Bronchial epithelial cell (primary cell): ENCODE measurements at regions not wholly inside any gene's neighbourhood (a gene's known extent, or its start where the extent isn't known, plus 50 kb on each side); places are given as distances from the start of the nearest gene placed in this dataset.
A peak's percentile ranks its signal among the peaks of the same experiment; 100 is the strongest.

Experiments
- DNase-seq: peaks from one replicate; pipeline ENCODE4 v3.0.0-alpha.2; 2010; ENCODE audit warnings: low read depth
- FAIRE-seq: peaks from 2 replicates; lab custom pipeline; 2011; peaks lifted over from hg19 to GRCh38; lab: Jason Lieb, UNC
- H3K27me3 ChIP-seq: 2 replicates; pipeline ENCODE4 v1.5.1; 2011; ENCODE audit warnings: low read length; ENCODE audit not compliant: control insufficient read depth, insufficient read depth
- H3K36me3 ChIP-seq: 2 replicates; pipeline ENCODE4 v1.5.1; 2011; ENCODE audit warnings: low read length; ENCODE audit not compliant: control insufficient read depth, insufficient read depth
- H3K4me3 ChIP-seq: 2 replicates; pipeline ENCODE4 v1.5.1; 2011; ENCODE audit warnings: mild to moderate bottlenecking, low read depth, low read length, control low read depth
- TF ChIP-seq, protein P1 (sequence below): IDR thresholded peaks from 2 replicates; pipeline ENCODE4 v1.5.1; 2011; ENCODE audit warnings: mild to moderate bottlenecking, moderate library complexity, low read length, control low read depth, inconsistent platforms; ENCODE audit not compliant: insufficient read depth, severe bottlenecking

DNA sequence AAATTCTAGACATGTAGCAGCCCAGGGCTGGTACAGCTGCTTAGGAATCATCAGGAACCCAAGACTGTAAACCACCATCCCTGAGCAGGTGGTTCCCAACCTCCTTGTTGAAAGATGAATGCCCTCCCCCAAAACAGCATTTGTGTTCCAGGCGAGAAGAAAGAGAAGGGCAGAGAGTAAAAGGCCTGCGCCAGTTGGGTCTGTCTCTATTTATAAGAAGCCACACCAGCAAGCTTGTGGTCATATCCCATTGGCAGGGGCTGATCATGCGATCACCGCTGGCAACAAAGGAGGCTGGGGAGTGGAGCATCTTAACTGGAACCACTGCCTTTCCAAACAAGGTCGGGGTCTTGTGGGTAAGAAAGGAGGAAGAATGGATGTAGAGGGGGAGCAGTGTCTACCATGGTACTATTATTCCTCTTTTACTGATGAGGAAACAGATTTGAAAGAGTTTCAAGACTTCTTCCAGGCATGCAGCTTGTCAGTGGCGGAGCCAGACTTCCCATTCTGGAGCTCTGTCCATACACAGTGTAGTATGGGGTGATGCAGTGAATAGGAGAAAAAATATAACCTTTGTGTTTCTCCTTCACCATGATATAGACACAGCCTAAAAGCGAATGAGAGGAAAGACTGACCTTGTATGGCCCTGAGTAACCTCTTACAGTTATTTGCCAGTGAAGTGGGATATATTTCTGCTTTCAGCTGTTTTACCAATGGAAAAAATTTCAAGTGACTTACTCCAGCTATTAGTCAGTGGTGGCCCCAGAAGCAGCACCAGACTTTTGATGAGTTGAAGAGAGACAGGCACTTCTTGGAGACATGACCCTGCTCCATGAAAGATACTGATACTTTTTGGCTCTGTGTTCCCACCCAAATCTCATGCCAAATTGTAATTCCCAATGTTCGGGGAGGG lies 222.6 kb downstream of the ABHD5 start:
- H3K27me3 ChIP-seq: no peaks in the 10 kb centered on the region
- H3K36me3 ChIP-seq: no peaks in the 10 kb centered on the region
- TF ChIP-seq, protein P1, sequence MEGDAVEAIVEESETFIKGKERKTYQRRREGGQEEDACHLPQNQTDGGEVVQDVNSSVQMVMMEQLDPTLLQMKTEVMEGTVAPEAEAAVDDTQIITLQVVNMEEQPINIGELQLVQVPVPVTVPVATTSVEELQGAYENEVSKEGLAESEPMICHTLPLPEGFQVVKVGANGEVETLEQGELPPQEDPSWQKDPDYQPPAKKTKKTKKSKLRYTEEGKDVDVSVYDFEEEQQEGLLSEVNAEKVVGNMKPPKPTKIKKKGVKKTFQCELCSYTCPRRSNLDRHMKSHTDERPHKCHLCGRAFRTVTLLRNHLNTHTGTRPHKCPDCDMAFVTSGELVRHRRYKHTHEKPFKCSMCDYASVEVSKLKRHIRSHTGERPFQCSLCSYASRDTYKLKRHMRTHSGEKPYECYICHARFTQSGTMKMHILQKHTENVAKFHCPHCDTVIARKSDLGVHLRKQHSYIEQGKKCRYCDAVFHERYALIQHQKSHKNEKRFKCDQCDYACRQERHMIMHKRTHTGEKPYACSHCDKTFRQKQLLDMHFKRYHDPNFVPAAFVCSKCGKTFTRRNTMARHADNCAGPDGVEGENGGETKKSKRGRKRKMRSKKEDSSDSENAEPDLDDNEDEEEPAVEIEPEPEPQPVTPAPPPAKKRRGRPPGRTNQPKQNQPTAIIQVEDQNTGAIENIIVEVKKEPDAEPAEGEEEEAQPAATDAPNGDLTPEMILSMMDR: no peak
- DNase-seq (no peak), FAIRE-seq (no peak)
- no peak overlapping the region for H3K4me3 ChIP-seq

DNA sequence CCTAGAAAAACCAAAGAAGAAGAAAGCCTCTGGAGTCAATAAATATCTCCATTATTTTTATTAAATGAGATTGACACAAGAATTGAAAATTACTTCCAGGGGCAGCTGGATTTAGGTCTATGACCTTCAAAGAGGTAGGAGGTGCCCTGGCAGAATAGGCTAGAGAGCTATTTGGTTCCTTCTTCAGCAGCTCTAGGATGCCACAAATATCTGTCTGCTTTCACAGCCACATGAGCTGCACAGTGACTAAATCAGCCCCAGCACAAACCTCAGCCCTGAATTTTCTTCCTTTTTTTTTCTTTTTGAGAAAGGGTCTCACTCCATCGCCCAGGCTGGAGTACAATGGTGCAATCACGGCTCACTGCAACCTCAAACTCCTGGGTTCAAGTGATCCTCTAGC lies 223.5 kb downstream of the ABHD5 start:
- no peak for DNase-seq
- Histone ChIP-seq H3K36me3 (no peaks in the 10 kb centered on the region), H3K27me3 (no peaks in the 10 kb centered on the region), H3K4me3 (no peak overlapping the region)
- TF ChIP-seq, protein P1: no peak
- FAIRE-seq: no peak

DNA sequence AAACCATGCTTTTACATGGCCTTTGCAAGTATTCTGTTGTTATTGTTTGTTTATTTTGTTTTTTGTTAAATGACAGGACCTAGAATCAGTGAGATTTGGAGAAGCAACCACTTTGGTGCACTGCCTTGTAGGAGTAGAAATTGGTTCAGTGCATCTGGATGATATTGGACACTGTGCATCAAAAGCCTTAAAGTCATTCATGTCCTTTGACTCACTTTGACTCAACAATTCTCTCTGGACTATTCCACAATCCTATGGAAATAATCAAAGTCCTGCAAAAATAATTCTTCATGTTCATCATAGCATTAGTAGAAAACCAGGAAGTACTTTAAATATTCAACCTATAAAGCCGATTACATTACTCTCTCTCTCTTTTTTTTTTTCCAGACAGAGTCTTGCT lies 224.8 kb downstream of the ABHD5 start:
- no peak for DNase-seq
- H3K27me3 ChIP-seq: no peaks in the 10 kb centered on the region
- TF ChIP-seq, protein P1: no peak

DNA sequence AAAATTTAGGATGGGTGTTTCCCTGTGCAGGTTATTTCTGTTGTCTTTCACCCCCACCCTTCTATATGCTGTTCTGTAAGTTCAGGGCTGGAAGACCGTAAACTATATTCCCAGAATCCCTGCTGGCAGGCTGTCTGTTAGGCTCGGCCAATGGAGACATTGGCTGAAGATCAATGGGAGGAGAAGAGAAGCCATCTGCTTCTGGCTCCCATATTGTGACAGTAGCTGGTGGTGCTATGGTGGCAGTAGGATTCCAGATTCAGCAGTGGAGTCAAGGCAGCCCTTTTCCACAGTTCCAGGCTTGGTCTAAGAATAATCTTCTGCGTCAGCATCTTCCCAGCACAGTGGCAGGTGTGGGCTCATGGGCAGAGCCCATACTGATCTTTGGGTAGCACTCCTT lies 226.6 kb downstream of the ABHD5 start:
- DNase-seq: no peak
- no peak for FAIRE-seq

More for the DNA sequence above, 224.8 kb downstream of the ABHD5 start:
- Histone ChIP-seq H3K4me3 (no peak overlapping the region), H3K36me3 (no peaks in the 10 kb centered on the region)
- FAIRE-seq: no peak

DNA sequence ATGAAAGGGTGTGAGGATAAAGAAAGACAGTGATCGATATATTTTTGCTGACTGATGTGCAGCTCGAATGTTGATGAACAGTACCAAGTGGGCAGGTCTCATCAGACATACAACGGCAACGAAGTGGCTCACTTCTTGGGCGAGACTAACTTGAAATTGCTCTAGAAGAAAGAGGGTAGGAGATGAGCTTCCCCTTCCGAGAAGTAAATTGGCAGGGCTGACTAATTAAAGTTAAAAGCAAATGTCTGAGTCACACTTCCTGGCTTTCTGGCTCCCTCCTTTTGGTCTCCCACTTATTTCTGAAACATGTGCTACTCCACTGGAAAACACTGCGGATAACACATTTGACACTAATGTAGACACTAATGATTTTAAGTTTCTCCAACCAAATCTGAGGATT lies 228.3 kb downstream of the ABHD5 start:
- DNase-seq: peak; percentile 57
- FAIRE-seq: no peak

More for the DNA sequence above, 226.6 kb downstream of the ABHD5 start:
- TF ChIP-seq, protein P1: no peak
- no peaks in the 10 kb centered on the region for H3K36me3 ChIP-seq
- no peaks in the 10 kb centered on the region for H3K27me3 ChIP-seq
- no peak overlapping the region for H3K4me3 ChIP-seq

More for the DNA sequence above, 228.3 kb downstream of the ABHD5 start:
- Histone ChIP-seq H3K27me3 (no peaks in the 10 kb centered on the region), H3K36me3 (no peaks in the 10 kb centered on the region), H3K4me3 (no peak overlapping the region)
- TF ChIP-seq, protein P1: no peak
